GM10266 (cell line): ENCODE measurements at regions not wholly inside any gene's neighbourhood (a gene's known extent, or its start where the extent isn't known, plus 50 kb on each side); places are given as distances from the start of the nearest gene placed in this dataset.
"Not testable (repeated sequence)": the region's sequence is repeated elsewhere in the genome, so short reads cannot be mapped to it uniquely, and the experiment has no call there.

ENCODE experiments used
- DNase-seq: peaks from one replicate; pipeline ENCODE4 v3.0.0; 2012; ENCODE audit errors: extremely low spot score
- CTCF ChIP-seq: IDR thresholded peaks from 2 replicates; pipeline ENCODE4 v1.5.1; 2012; ENCODE audit warnings: mild to moderate bottlenecking, low read depth; ENCODE audit not compliant: control insufficient read depth, insufficient read depth; ENCODE audit errors: missing control alignments

GRCh38 chr9:74083681-74084433 lies 413.3 kb upstream of the RORB start:
- DNase-seq = no peak
- TF ChIP-seq CTCF = no peak

- DNase-seq = not testable (repeated sequence)
Measured at GRCh38 chr9:74085384-74086037, 411.6 kb upstream of the RORB start.

- not testable (repeated sequence) for DNase-seq
Measured at GRCh38 chr9:74090921-74091320, 406.2 kb upstream of the RORB start.

- no peak for TF ChIP-seq CTCF
- no peak for DNase-seq
Measured at GRCh38 chr9:74092491-74092834, 404.7 kb upstream of the RORB start.

- DNase-seq = not testable (repeated sequence)
Measured at GRCh38 chr9:74094037-74094436, 403.1 kb upstream of the RORB start.

GRCh38 chr9:74094766-74095165 lies 402.4 kb upstream of the RORB start:
- no peak for TF ChIP-seq CTCF
- DNase-seq = no peak

GRCh38 chr9:74095925-74096324 lies 401.2 kb upstream of the RORB start:
- no peak for DNase-seq
- TF ChIP-seq CTCF = no peak

GRCh38 chr9:74096420-74096819 lies 400.7 kb upstream of the RORB start:
- TF ChIP-seq CTCF = no peak

GRCh38 chr9:74100042-74100441 lies 397.1 kb upstream of the RORB start:
- DNase-seq = no peak
- TF ChIP-seq CTCF = no peak

More at GRCh38 chr9:74096420-74096819, 400.7 kb upstream of the RORB start:
- DNase-seq = no peak

- not testable (repeated sequence) for DNase-seq
Measured at GRCh38 chr9:74102148-74102547, 395.0 kb upstream of the RORB start.
